ENCODE measurements at regions not wholly inside any gene's neighbourhood (a gene's known extent, or its start where the extent isn't known, plus 50 kb on each side); places are given as distances from the start of the nearest gene placed in this dataset.

- Histone ChIP-seq H3K27ac (ENCODE audit: low read depth in 1 of 2, low read length in 2 of 2) (peak overlapping the region in 1 of 2 donors; percentile 40), H3K27me3 (ENCODE audit: control insufficient read depth in 2 of 2, insufficient read depth in 2 of 2, low read length in 2 of 2) (no peaks in the 10 kb centered on the region), H3K36me3 (replicated peaks in 1 of 2; ENCODE audit: control insufficient read depth in 1 of 2, insufficient read depth in 2 of 2, low read length in 2 of 2) (no peaks in the 10 kb centered on the region), H3K4me3 (replicated peaks in 1 of 3; ENCODE audit: low read depth in 2 of 3, low read length in 3 of 3) (no peak overlapping the region), H3K9me3 (replicated peaks in 1 of 2; ENCODE audit: control insufficient read depth in 1 of 2, insufficient read depth in 1 of 2, low read length in 2 of 2) (no peaks in the 10 kb centered on the region), H3K79me2 (ENCODE audit: insufficient read depth, low read length) (no peaks in the 10 kb centered on the region), H3K4me1 (ENCODE audit: control insufficient read depth in 1 of 2, insufficient read depth in 2 of 2, low read length in 2 of 2) (peaks cover 59 to 63% of the 10 kb centered on the region in 2 donors), H4K20me1 (ENCODE audit: insufficient read depth, low read length) (no peaks in the 10 kb centered on the region), H3K4me2 (replicated peaks; ENCODE audit: extremely low read depth, low read length, poor library complexity, severe bottlenecking) (no peak overlapping the region), H2AFZ (ENCODE audit: insufficient read depth, low read depth, low read length, poor library complexity, severe bottlenecking) (peak overlapping the region; percentile 19), H3K9ac (ENCODE audit: insufficient read depth, low read length, poor library complexity, severe bottlenecking) (no peak overlapping the region)
- H3K4me3 Mint-ChIP-seq, result peak overlapping the region; percentile 30 to 56
- H3K36me3 Mint-ChIP-seq, result no peaks in the 10 kb centered on the region
- DNase-seq, result peak in 1 of 3 donors; percentile 30
- peaks cover 60% of the 10 kb centered on the region for H3K4me1 Mint-ChIP-seq
- H3K27me3 Mint-ChIP-seq (ENCODE audit: low read depth in 3 of 3), result peaks cover 1 to 9% (median 3%) of the 10 kb centered on the region in 3 donors
- WGBS (ENCODE audit: insufficient coverage), result 67% methylated on average over 20 of the region's 21 CpGs
- H3K9me3 Mint-ChIP-seq, result peaks cover 0 to 2% (median 0%) of the 10 kb centered on the region in 7 donors
- H3K27ac Mint-ChIP-seq, result peak overlapping the region in 5 of 7 donors; percentile 27 to 75 (median 40)
- no peak for TF ChIP-seq CTCF (IDR thresholded peaks at IDR 0.05)
- intact Hi-C loops (cut with micrococcal nuclease), result no loop called here
Observed at GRCh38 chr7:131781-132482, 60.4 kb upstream of the FAM20C start.

GRCh38 chr7:132899-133298 is 59.5 kb upstream of the FAM20C start:
- Mint-ChIP-seq H3K4me1 (peaks cover 59% of the 10 kb centered on the region), H3K9me3 (peaks cover 0 to 2% (median 0%) of the 10 kb centered on the region in 7 donors), H3K27me3 (ENCODE audit: low read depth in 3 of 3) (peaks cover 1 to 9% (median 4%) of the 10 kb centered on the region in 3 donors), H3K4me3 (no peak overlapping the region), H3K36me3 (no peaks in the 10 kb centered on the region), H3K27ac (no peak overlapping the region)
- intact Hi-C loops (cut with micrococcal nuclease), result no loop called here
- no peaks in the 10 kb centered on the region for H3K36me3 ChIP-seq (replicated peaks in 1 of 2; ENCODE audit: control insufficient read depth in 1 of 2, insufficient read depth in 2 of 2, low read length in 2 of 2)
- H2AFZ ChIP-seq (ENCODE audit: insufficient read depth, low read depth, low read length, poor library complexity, severe bottlenecking), result no peak overlapping the region
- TF ChIP-seq CTCF (IDR thresholded peaks at IDR 0.05), result no peak
- no peaks in the 10 kb centered on the region for H3K27me3 ChIP-seq (ENCODE audit: control insufficient read depth in 2 of 2, insufficient read depth in 2 of 2, low read length in 2 of 2)
- no peak overlapping the region for H3K4me3 ChIP-seq (replicated peaks in 1 of 3; ENCODE audit: low read depth in 2 of 3, low read length in 3 of 3)
- H3K9me3 ChIP-seq (replicated peaks in 1 of 2; ENCODE audit: control insufficient read depth in 1 of 2, insufficient read depth in 1 of 2, low read length in 2 of 2), result no peaks in the 10 kb centered on the region
- WGBS (ENCODE audit: insufficient coverage), result 100% methylated on average over 1 of the region's 2 CpGs
- no peak overlapping the region for H3K9ac ChIP-seq (ENCODE audit: insufficient read depth, low read length, poor library complexity, severe bottlenecking)
- no peaks in the 10 kb centered on the region for H4K20me1 ChIP-seq (ENCODE audit: insufficient read depth, low read length)
- peaks cover 54 to 61% of the 10 kb centered on the region in 2 donors for H3K4me1 ChIP-seq (ENCODE audit: control insufficient read depth in 1 of 2, insufficient read depth in 2 of 2, low read length in 2 of 2)
- DNase-seq, result no peak
- no peak overlapping the region for H3K4me2 ChIP-seq (replicated peaks; ENCODE audit: extremely low read depth, low read length, poor library complexity, severe bottlenecking)
- H3K79me2 ChIP-seq (ENCODE audit: insufficient read depth, low read length), result no peaks in the 10 kb centered on the region
- no peak overlapping the region for H3K27ac ChIP-seq (ENCODE audit: low read depth in 1 of 2, low read length in 2 of 2)

Data from CD14-positive monocyte (primary cell).